ENCODE measurements at regions not wholly inside any gene's neighbourhood (a gene's known extent, or its start where the extent isn't known, plus 50 kb on each side); places are given as distances from the start of the nearest gene placed in this dataset.

- H3K36me3 Mint-ChIP-seq (ENCODE audit: insufficient read depth): no peaks in the 10 kb centered on the region
- H3K4me1 Mint-ChIP-seq (ENCODE audit: low read depth): no peaks in the 10 kb centered on the region
- ATAC-seq (no peak), DNase-seq (no peak)
- no peaks in the 10 kb centered on the region for H3K9me3 Mint-ChIP-seq
- H3K4me3 Mint-ChIP-seq: no peak overlapping the region
- no peaks in the 10 kb centered on the region for H3K27me3 Mint-ChIP-seq (ENCODE audit: low read depth)
Observed at GRCh38 chr3:19093084-19093483, 55.2 kb upstream of the KCNH8 start.

- no peak overlapping the region for H3K4me3 Mint-ChIP-seq
- peaks cover 4% of the 10 kb centered on the region for H3K27me3 Mint-ChIP-seq (ENCODE audit: low read depth)
- no peaks in the 10 kb centered on the region for H3K9me3 Mint-ChIP-seq
- DNase-seq (no peak), ATAC-seq (no peak)
- H3K36me3 Mint-ChIP-seq (ENCODE audit: insufficient read depth): no peaks in the 10 kb centered on the region
- no peaks in the 10 kb centered on the region for H3K4me1 Mint-ChIP-seq (ENCODE audit: low read depth)
Observed at GRCh38 chr3:19077388-19077787, 70.9 kb upstream of the KCNH8 start.

- H3K36me3 Mint-ChIP-seq (ENCODE audit: insufficient read depth): no peaks in the 10 kb centered on the region
- DNase-seq (no peak), ATAC-seq (no peak)
- H3K4me3 Mint-ChIP-seq: no peak overlapping the region
- no peaks in the 10 kb centered on the region for H3K4me1 Mint-ChIP-seq (ENCODE audit: low read depth)
- no peaks in the 10 kb centered on the region for H3K27me3 Mint-ChIP-seq (ENCODE audit: low read depth)
- no peaks in the 10 kb centered on the region for H3K9me3 Mint-ChIP-seq
Observed at GRCh38 chr3:19075037-19075436, 73.3 kb upstream of the KCNH8 start.

- DNase-seq (no peak), ATAC-seq (no peak)
- Mint-ChIP-seq H3K9me3 (no peaks in the 10 kb centered on the region), H3K27me3 (ENCODE audit: low read depth) (no peaks in the 10 kb centered on the region), H3K4me3 (no peak overlapping the region), H3K4me1 (ENCODE audit: low read depth) (no peaks in the 10 kb centered on the region), H3K36me3 (ENCODE audit: insufficient read depth) (no peaks in the 10 kb centered on the region)
Observed at GRCh38 chr3:19074257-19074900, 73.9 kb upstream of the KCNH8 start.

- H3K27me3 Mint-ChIP-seq (ENCODE audit: low read depth): no peaks in the 10 kb centered on the region
- DNase-seq (no peak), ATAC-seq (no peak)
- H3K36me3 Mint-ChIP-seq (ENCODE audit: insufficient read depth): no peaks in the 10 kb centered on the region
- no peak overlapping the region for H3K4me3 Mint-ChIP-seq
- H3K4me1 Mint-ChIP-seq (ENCODE audit: low read depth): no peaks in the 10 kb centered on the region
- H3K9me3 Mint-ChIP-seq: no peaks in the 10 kb centered on the region
Observed at GRCh38 chr3:19073341-19074105, 74.8 kb upstream of the KCNH8 start.

- Mint-ChIP-seq H3K27me3 (ENCODE audit: low read depth) (no peaks in the 10 kb centered on the region), H3K4me1 (ENCODE audit: low read depth) (no peaks in the 10 kb centered on the region), H3K4me3 (no peak overlapping the region), H3K9me3 (no peaks in the 10 kb centered on the region), H3K36me3 (ENCODE audit: insufficient read depth) (no peaks in the 10 kb centered on the region)
- no peak for DNase-seq
- no peak for ATAC-seq
Observed at GRCh38 chr3:19070325-19070724, 78.0 kb upstream of the KCNH8 start.

- DNase-seq: no peak
- ATAC-seq: no peak
Observed at GRCh38 chr3:19065027-19065426, 83.3 kb upstream of the KCNH8 start.

GRCh38 chr3:19063936-19064335, 84.4 kb upstream of the KCNH8 start:
- H3K4me3 Mint-ChIP-seq: no peak overlapping the region
- H3K36me3 Mint-ChIP-seq (ENCODE audit: insufficient read depth): no peaks in the 10 kb centered on the region
- DNase-seq (no peak), ATAC-seq (no peak)
- no peaks in the 10 kb centered on the region for H3K9me3 Mint-ChIP-seq
- no peaks in the 10 kb centered on the region for H3K27me3 Mint-ChIP-seq (ENCODE audit: low read depth)
- no peaks in the 10 kb centered on the region for H3K4me1 Mint-ChIP-seq (ENCODE audit: low read depth)

More at GRCh38 chr3:19065027-19065426, 83.3 kb upstream of the KCNH8 start:
- Mint-ChIP-seq H3K27me3 (ENCODE audit: low read depth) (no peaks in the 10 kb centered on the region), H3K4me1 (ENCODE audit: low read depth) (no peaks in the 10 kb centered on the region), H3K9me3 (no peaks in the 10 kb centered on the region), H3K36me3 (ENCODE audit: insufficient read depth) (no peaks in the 10 kb centered on the region), H3K4me3 (no peak overlapping the region)

- Mint-ChIP-seq H3K4me3 (no peak overlapping the region), H3K36me3 (ENCODE audit: insufficient read depth) (no peaks in the 10 kb centered on the region), H3K27me3 (ENCODE audit: low read depth) (peaks cover 2% of the 10 kb centered on the region), H3K9me3 (no peaks in the 10 kb centered on the region), H3K4me1 (ENCODE audit: low read depth) (no peaks in the 10 kb centered on the region)
- no peak for DNase-seq
- ATAC-seq: no peak
Observed at GRCh38 chr3:19060404-19060803, 87.9 kb upstream of the KCNH8 start.

- H3K9me3 Mint-ChIP-seq: no peaks in the 10 kb centered on the region
- no peak overlapping the region for H3K4me3 Mint-ChIP-seq
- no peak for DNase-seq
Observed at GRCh38 chr3:19052874-19053273, 95.4 kb upstream of the KCNH8 start.

GRCh38 chr3:19046440-19046839, 101.9 kb upstream of the KCNH8 start:
- Mint-ChIP-seq H3K4me3 (no peak overlapping the region), H3K9me3 (no peaks in the 10 kb centered on the region), H3K4me1 (ENCODE audit: low read depth) (no peaks in the 10 kb centered on the region), H3K36me3 (ENCODE audit: insufficient read depth) (no peaks in the 10 kb centered on the region), H3K27me3 (ENCODE audit: low read depth) (no peaks in the 10 kb centered on the region)
- no peak for ATAC-seq
- DNase-seq: no peak

More at GRCh38 chr3:19052874-19053273, 95.4 kb upstream of the KCNH8 start:
- peaks cover 2% of the 10 kb centered on the region for H3K27me3 Mint-ChIP-seq (ENCODE audit: low read depth)
- no peaks in the 10 kb centered on the region for H3K4me1 Mint-ChIP-seq (ENCODE audit: low read depth)
- no peak for ATAC-seq
- H3K36me3 Mint-ChIP-seq (ENCODE audit: insufficient read depth): no peaks in the 10 kb centered on the region

- no peaks in the 10 kb centered on the region for H3K9me3 Mint-ChIP-seq
- H3K4me3 Mint-ChIP-seq: no peak overlapping the region
- H3K36me3 Mint-ChIP-seq (ENCODE audit: insufficient read depth): no peaks in the 10 kb centered on the region
- DNase-seq (no peak), ATAC-seq (peak; percentile 50 to 57)
- H3K4me1 Mint-ChIP-seq (ENCODE audit: low read depth): no peaks in the 10 kb centered on the region
- H3K27me3 Mint-ChIP-seq (ENCODE audit: low read depth): peaks cover 5% of the 10 kb centered on the region
Observed at GRCh38 chr3:19030522-19030839, 117.8 kb upstream of the KCNH8 start.

- no peaks in the 10 kb centered on the region for H3K9me3 Mint-ChIP-seq
- DNase-seq (no peak), ATAC-seq (peak; percentile 40 to 48)
- H3K4me3 Mint-ChIP-seq: no peak overlapping the region
- no peaks in the 10 kb centered on the region for H3K4me1 Mint-ChIP-seq (ENCODE audit: low read depth)
- peaks cover 5% of the 10 kb centered on the region for H3K27me3 Mint-ChIP-seq (ENCODE audit: low read depth)
- no peaks in the 10 kb centered on the region for H3K36me3 Mint-ChIP-seq (ENCODE audit: insufficient read depth)
Observed at GRCh38 chr3:19029837-19030521, 118.3 kb upstream of the KCNH8 start.

- Mint-ChIP-seq H3K4me3 (no peak overlapping the region), H3K27me3 (ENCODE audit: low read depth) (peaks cover 5% of the 10 kb centered on the region), H3K36me3 (ENCODE audit: insufficient read depth) (no peaks in the 10 kb centered on the region), H3K9me3 (no peaks in the 10 kb centered on the region), H3K4me1 (ENCODE audit: low read depth) (no peaks in the 10 kb centered on the region)
- ATAC-seq: no peak
- no peak for DNase-seq
Observed at GRCh38 chr3:19025441-19025840, 122.9 kb upstream of the KCNH8 start.

- Mint-ChIP-seq H3K9me3 (no peaks in the 10 kb centered on the region), H3K4me1 (ENCODE audit: low read depth) (no peaks in the 10 kb centered on the region)
Observed at GRCh38 chr3:19022546-19022945, 125.8 kb upstream of the KCNH8 start.

More at GRCh38 chr3:19022546-19022945, 125.8 kb upstream of the KCNH8 start:
- no peak for DNase-seq
- no peaks in the 10 kb centered on the region for H3K36me3 Mint-ChIP-seq (ENCODE audit: insufficient read depth)
- H3K4me3 Mint-ChIP-seq: no peak overlapping the region
- ATAC-seq: no peak
- peaks cover 3% of the 10 kb centered on the region for H3K27me3 Mint-ChIP-seq (ENCODE audit: low read depth)
